H9 (cell line): ENCODE measurements at regions not wholly inside any gene's neighbourhood (a gene's known extent, or its start where the extent isn't known, plus 50 kb on each side); places are given as distances from the start of the nearest gene placed in this dataset.
A peak's percentile ranks its signal among the peaks of the same experiment; 100 is the strongest.
"Not testable (repeated sequence)": the region's sequence is repeated elsewhere in the genome, so short reads cannot be mapped to it uniquely, and the experiment has no call there.

Experiments used
- DNase-seq: peaks from one replicate; pipeline ENCODE4 v3.0.0-alpha.2; 2017
- H2AFZ ChIP-seq: one replicate; pipeline ENCODE4 v1.6.1; 2013; ENCODE audit warnings: mild to moderate bottlenecking, low read length, control low read depth, moderate library complexity
- H2AK5ac ChIP-seq: 2 replicates; pipeline ENCODE4 v1.6.1; 2013; ENCODE audit warnings: low read length, control low read depth, mixed read lengths; ENCODE audit not compliant: insufficient read length
- H2BK120ac ChIP-seq: one replicate; pipeline ENCODE4 v1.6.1; 2013; ENCODE audit warnings: low read depth, mild to moderate bottlenecking, low read length, control low read depth, inconsistent platforms; ENCODE audit not compliant: poor library complexity, severe bottlenecking
- H2BK12ac ChIP-seq: 2 replicates; pipeline ENCODE4 v1.6.1; 2013; ENCODE audit warnings: low read length, control low read depth, mixed read lengths, low read depth; ENCODE audit not compliant: insufficient read length
- H2BK15ac ChIP-seq: 2 replicates; pipeline ENCODE4 v1.6.1; 2013; ENCODE audit warnings: low read depth, low read length, control low read depth
- H2BK20ac ChIP-seq: one replicate; pipeline ENCODE4 v1.6.1; 2013; ENCODE audit warnings: low read depth, mild to moderate bottlenecking, low read length, control low read depth, inconsistent platforms; ENCODE audit not compliant: poor library complexity, severe bottlenecking
- H2BK5ac ChIP-seq: 2 replicates; pipeline ENCODE4 v1.6.1; 2013; ENCODE audit warnings: low read length, control low read depth, mixed read lengths; ENCODE audit not compliant: insufficient read length
- H3K14ac ChIP-seq: 2 replicates; pipeline ENCODE4 v1.6.1; 2013; ENCODE audit warnings: low read length, control low read depth; ENCODE audit not compliant: insufficient read depth
- H3K18ac ChIP-seq: 2 replicates; pipeline ENCODE4 v1.6.1; 2013; ENCODE audit warnings: low read depth, mild to moderate bottlenecking, mixed read lengths, low read length, control low read depth; ENCODE audit not compliant: insufficient read length
- H3K23ac ChIP-seq: 2 replicates; pipeline ENCODE4 v1.6.1; 2013; ENCODE audit warnings: low read length, control low read depth, mixed read lengths, low read depth; ENCODE audit not compliant: insufficient read length
- H3K23me2 ChIP-seq: 2 replicates; pipeline ENCODE4 v1.6.1; 2013; ENCODE audit warnings: low read depth, mild to moderate bottlenecking, mixed read lengths, low read length, control low read depth; ENCODE audit not compliant: insufficient read length, poor library complexity, severe bottlenecking
- H3K27ac ChIP-seq: 2 replicates; pipeline ENCODE4 v1.5.1; 2013; ENCODE audit warnings: low read length, control low read depth, mixed read lengths, low read depth; ENCODE audit not compliant: insufficient read length
- H3K27me3 ChIP-seq: 2 replicates; pipeline ENCODE4 v1.6.1; 2013; ENCODE audit warnings: low read length, control low read depth, inconsistent platforms; ENCODE audit not compliant: insufficient read depth
- H3K4ac ChIP-seq: 2 replicates; pipeline ENCODE4 v1.6.1; 2013; ENCODE audit warnings: low read depth, mild to moderate bottlenecking, control low read depth, inconsistent platforms, low read length, moderate library complexity
- H3K4me1 ChIP-seq: 2 replicates; pipeline ENCODE4 v1.6.1; 2013; ENCODE audit warnings: low read length, control low read depth, inconsistent platforms; ENCODE audit not compliant: insufficient read depth
- H3K4me2 ChIP-seq: 2 replicates; pipeline ENCODE4 v1.6.1; 2013; ENCODE audit warnings: low read length, control low read depth, mixed read lengths; ENCODE audit not compliant: insufficient read length, insufficient read depth
- H3K56ac ChIP-seq: 2 replicates; pipeline ENCODE4 v1.6.1; 2013; ENCODE audit warnings: low read depth, mild to moderate bottlenecking, mixed read lengths, low read length, control low read depth; ENCODE audit not compliant: insufficient read length
- H3K79me1 ChIP-seq: 2 replicates; pipeline ENCODE4 v1.6.1; 2013; ENCODE audit warnings: low read depth, mild to moderate bottlenecking, moderate library complexity, low read length, control low read depth, inconsistent platforms; ENCODE audit not compliant: insufficient read depth, poor library complexity, severe bottlenecking
- H3K79me2 ChIP-seq: 2 replicates; pipeline ENCODE4 v1.6.1; 2013; ENCODE audit warnings: low read length, control low read depth, inconsistent platforms; ENCODE audit not compliant: insufficient read depth
- H3K9ac ChIP-seq: 2 replicates; pipeline ENCODE4 v1.6.1; 2013; ENCODE audit warnings: low read length, control low read depth, mixed read lengths; ENCODE audit not compliant: insufficient read length; ENCODE audit errors: extremely low read depth
- H3K9me3 ChIP-seq: one replicate; pipeline ENCODE4 v1.6.1; 2013; ENCODE audit warnings: low read depth, low read length, inconsistent platforms; ENCODE audit not compliant: control insufficient read depth
- H3T11ph ChIP-seq: one replicate; pipeline ENCODE4 v1.6.1; 2013; ENCODE audit warnings: mild to moderate bottlenecking, low read length, control low read depth, inconsistent platforms
- H4K20me1 ChIP-seq: one replicate; pipeline ENCODE4 v1.6.1; 2013; ENCODE audit not compliant: control insufficient read depth, insufficient read length, insufficient read depth
- H4K5ac ChIP-seq: 2 replicates; pipeline ENCODE4 v1.6.1; 2013; ENCODE audit warnings: low read depth, mild to moderate bottlenecking, mixed read lengths, low read length, control low read depth; ENCODE audit not compliant: insufficient read length
- H4K8ac ChIP-seq: replicated peaks from 2 replicates; pipeline ENCODE4 v1.6.1; 2013; ENCODE audit warnings: low read length, control low read depth, mixed read lengths, low read depth; ENCODE audit not compliant: insufficient read length
- H4K91ac ChIP-seq: 2 replicates; pipeline ENCODE4 v1.6.1; 2013; ENCODE audit warnings: low read depth, mild to moderate bottlenecking, moderate library complexity, mixed read lengths, low read length, control low read depth; ENCODE audit not compliant: insufficient read length
- H3K27ac Mint-ChIP-seq, 3 experiments: 2 replicates in 2 of 3; 3 replicates in 1 of 3; pipeline ENCODE4 v1.8.0; 2020 to 2021; ENCODE audit warnings: mixed read lengths in 3 of 3, mild to moderate bottlenecking in 1 of 3, moderate library complexity in 1 of 3
- H3K27me3 Mint-ChIP-seq: 2 replicates; pipeline ENCODE4 v1.8.0; 2021; ENCODE audit warnings: low read depth, mild to moderate bottlenecking, moderate library complexity, mixed read lengths
- H3K36me3 Mint-ChIP-seq, 3 experiments: 2 replicates in 2 of 3; 3 replicates in 1 of 3; pipeline ENCODE4 v1.8.0; 2020 to 2021; ENCODE audit warnings: low read depth in 3 of 3, mixed read lengths in 3 of 3; ENCODE audit not compliant: insufficient read depth in 1 of 3
- H3K4me1 Mint-ChIP-seq, 2 experiments: 2 replicates each; pipeline ENCODE4 v1.8.0; 2020; ENCODE audit warnings: mixed read lengths in 2 of 2
- H3K4me3 Mint-ChIP-seq, 2 experiments: 2 replicates in 1 of 2; 3 replicates in 1 of 2; pipeline ENCODE4 v1.8.0; 2020 to 2021; ENCODE audit warnings: mild to moderate bottlenecking in 2 of 2, mixed read lengths in 2 of 2, moderate library complexity in 1 of 2
- H3K9me3 Mint-ChIP-seq, 2 experiments: 2 replicates in 1 of 2; 3 replicates in 1 of 2; pipeline ENCODE4 v1.8.0; 2020; ENCODE audit warnings: mild to moderate bottlenecking in 2 of 2, mixed read lengths in 2 of 2, moderate library complexity in 1 of 2
- WGBS: extraction: QIAGEN DNeasy Blood & Tissue Kit; methylation state at CpG from one replicate; pipeline ENCODE4 v1.1.7; 2013; ENCODE audit warnings: missing lambda C conversion rate, low lambda C conversion rate, mixed read lengths; ENCODE audit not compliant: insufficient read length; ENCODE audit errors: extremely low coverage; 5-methylcytosine and 5-hydroxymethylcytosine counted together
- TF ChIP-seq, protein P1 (sequence below): fragments of 200-600 bp; sonication (generic); conservative IDR thresholded peaks from 3 replicates; pipeline ENCODE4 v1.8.0; 2021; ENCODE audit warnings: antibody characterized with exemption, mild to moderate bottlenecking

DNA sequence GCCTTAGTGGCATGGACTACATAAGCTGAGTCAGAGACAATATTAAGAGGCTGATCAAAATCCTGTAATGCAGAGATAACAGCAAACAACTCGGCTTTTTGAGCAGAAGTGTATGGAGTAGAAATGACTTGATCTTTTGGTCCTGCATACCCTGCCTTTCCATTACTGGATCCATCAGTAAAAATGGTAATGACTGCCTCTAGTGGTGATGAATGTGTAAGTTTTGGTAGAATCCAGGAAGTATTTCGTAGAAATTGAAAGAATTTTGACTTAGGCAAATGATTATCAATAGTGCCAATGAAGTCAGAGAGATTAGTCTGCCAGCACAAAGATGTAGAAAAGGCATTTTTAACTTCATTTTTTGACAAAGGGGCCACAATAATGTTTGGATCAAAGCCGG, 146.4 kb upstream of the API5 start:
- not testable (repeated sequence) for H3K27ac ChIP-seq, H2BK5ac ChIP-seq, DNase-seq, H3K9ac ChIP-seq, H3K23ac ChIP-seq, H3K79me2 ChIP-seq, H3K27me3 ChIP-seq, H2BK12ac ChIP-seq, H3K4me3 Mint-ChIP-seq, H3K18ac ChIP-seq, H4K8ac ChIP-seq, H2AK5ac ChIP-seq, H2BK120ac ChIP-seq, H3K23me2 ChIP-seq, H3K4ac ChIP-seq, H3K56ac ChIP-seq, H3K27me3 Mint-ChIP-seq, H2AFZ ChIP-seq, H3K14ac ChIP-seq, H3K79me1 ChIP-seq, H3K9me3 ChIP-seq, H3T11ph ChIP-seq, H4K91ac ChIP-seq, H4K5ac ChIP-seq, H2BK15ac ChIP-seq, H3K4me2 ChIP-seq, H4K20me1 ChIP-seq, H2BK20ac ChIP-seq, H3K4me1 ChIP-seq, H3K4me1 Mint-ChIP-seq, H3K27ac Mint-ChIP-seq
- H3K9me3 Mint-ChIP-seq = peaks cover 12 to 27% of the 10 kb centered on the region in 2 experiments
- WGBS = no CpG with 5 or more reads among the region's 3 CpGs
- peaks cover 9 to 12% (median 9%) of the 10 kb centered on the region in 3 experiments; a peak in 5 of 7 replicates for H3K36me3 Mint-ChIP-seq
- TF ChIP-seq, protein P1, sequence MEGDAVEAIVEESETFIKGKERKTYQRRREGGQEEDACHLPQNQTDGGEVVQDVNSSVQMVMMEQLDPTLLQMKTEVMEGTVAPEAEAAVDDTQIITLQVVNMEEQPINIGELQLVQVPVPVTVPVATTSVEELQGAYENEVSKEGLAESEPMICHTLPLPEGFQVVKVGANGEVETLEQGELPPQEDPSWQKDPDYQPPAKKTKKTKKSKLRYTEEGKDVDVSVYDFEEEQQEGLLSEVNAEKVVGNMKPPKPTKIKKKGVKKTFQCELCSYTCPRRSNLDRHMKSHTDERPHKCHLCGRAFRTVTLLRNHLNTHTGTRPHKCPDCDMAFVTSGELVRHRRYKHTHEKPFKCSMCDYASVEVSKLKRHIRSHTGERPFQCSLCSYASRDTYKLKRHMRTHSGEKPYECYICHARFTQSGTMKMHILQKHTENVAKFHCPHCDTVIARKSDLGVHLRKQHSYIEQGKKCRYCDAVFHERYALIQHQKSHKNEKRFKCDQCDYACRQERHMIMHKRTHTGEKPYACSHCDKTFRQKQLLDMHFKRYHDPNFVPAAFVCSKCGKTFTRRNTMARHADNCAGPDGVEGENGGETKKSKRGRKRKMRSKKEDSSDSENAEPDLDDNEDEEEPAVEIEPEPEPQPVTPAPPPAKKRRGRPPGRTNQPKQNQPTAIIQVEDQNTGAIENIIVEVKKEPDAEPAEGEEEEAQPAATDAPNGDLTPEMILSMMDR = peak; percentile 53

GRCh38 chr11:43168241-43168640, 143.6 kb upstream of the API5 start:
- H4K91ac ChIP-seq, H3K27ac Mint-ChIP-seq, H2BK5ac ChIP-seq, H3K4me2 ChIP-seq, H2BK15ac ChIP-seq, H2AK5ac ChIP-seq, H3K56ac ChIP-seq, H2AFZ ChIP-seq, H3K27ac ChIP-seq, H3K23ac ChIP-seq, H2BK12ac ChIP-seq, H2BK20ac ChIP-seq, H3K4me1 Mint-ChIP-seq, H3K79me2 ChIP-seq, H4K8ac ChIP-seq, H3K4ac ChIP-seq, H3K18ac ChIP-seq, H3K4me1 ChIP-seq, H3K4me3 Mint-ChIP-seq, H3K14ac ChIP-seq, H4K5ac ChIP-seq, H3K27me3 ChIP-seq, H4K20me1 ChIP-seq, DNase-seq, H2BK120ac ChIP-seq, H3K27me3 Mint-ChIP-seq, H3K79me1 ChIP-seq, H3K23me2 ChIP-seq, H3K9me3 ChIP-seq, H3T11ph ChIP-seq, H3K9ac ChIP-seq: not testable (repeated sequence)
- no CpG with 5 or more reads among the region's 2 CpGs for WGBS
- H3K9me3 Mint-ChIP-seq = peaks cover 12 to 21% of the 10 kb centered on the region in 2 experiments
- peaks cover 9 to 12% (median 9%) of the 10 kb centered on the region in 3 experiments; a peak in 5 of 7 replicates for H3K36me3 Mint-ChIP-seq
